MM.1S (cell line): ENCODE measurements at regions not wholly inside any gene's neighbourhood (a gene's known extent, or its start where the extent isn't known, plus 50 kb on each side); places are given as distances from the start of the nearest gene placed in this dataset.

ENCODE experiments used
- DNase-seq: peaks from one replicate; pipeline ENCODE4 v3.0.0-alpha.2; 2015
- H2AFZ ChIP-seq: fragments of 300-600 bp; sonication (generic); 2 replicates; pipeline ENCODE4 v1.6.0; 2016; ENCODE audit warnings: antibody characterized with exemption, low read length
- H3F3A ChIP-seq: fragments of 300-600 bp; sonication (generic); 2 replicates; pipeline ENCODE4 v1.6.1; 2016; ENCODE audit warnings: mild to moderate bottlenecking, antibody characterized with exemption, low read length, moderate library complexity, mixed read lengths; ENCODE audit not compliant: insufficient read depth
- H3K27ac ChIP-seq: fragments of 300-600 bp; sonication (generic); 2 replicates; pipeline ENCODE4 v1.5.1; 2016; ENCODE audit warnings: mild to moderate bottlenecking, low read length
- H3K27me3 ChIP-seq: fragments of 300-600 bp; sonication (generic); replicated peaks from 2 replicates; pipeline ENCODE4 v1.6.0; 2016; ENCODE audit warnings: low read length; ENCODE audit not compliant: insufficient read depth
- H3K36me3 ChIP-seq: fragments of 300-600 bp; sonication (generic); replicated peaks from 2 replicates; pipeline ENCODE4 v1.6.1; 2016; ENCODE audit warnings: mild to moderate bottlenecking, low read length, mixed read lengths; ENCODE audit not compliant: insufficient read depth
- H3K4me1 ChIP-seq: fragments of 300-600 bp; sonication (generic); 2 replicates; pipeline ENCODE4 v1.6.1; 2016; ENCODE audit warnings: low read length, mixed read lengths
- H3K4me2 ChIP-seq: fragments of 300-600 bp; sonication (generic); 2 replicates; pipeline ENCODE4 v1.6.0; 2016; ENCODE audit warnings: low read depth, low read length
- H3K4me3 ChIP-seq: fragments of 300-600 bp; sonication (generic); 2 replicates; pipeline ENCODE4 v1.5.1; 2016; ENCODE audit warnings: low read length, mixed read lengths
- H3K79me2 ChIP-seq: fragments of 300-600 bp; sonication (generic); 2 replicates; pipeline ENCODE4 v1.6.1; 2016; ENCODE audit warnings: mixed run types, low read length, mixed read lengths
- H3K9ac ChIP-seq: fragments of 300-600 bp; sonication (generic); 2 replicates; pipeline ENCODE4 v1.6.1; 2016; ENCODE audit warnings: low read length, mixed read lengths
- H3K9me2 ChIP-seq: fragments of 300-600 bp; sonication (generic); replicated peaks from 2 replicates; pipeline ENCODE4 v1.6.1; 2016; ENCODE audit warnings: mild to moderate bottlenecking, low read length, mixed read lengths; ENCODE audit not compliant: insufficient read depth
- H3K9me3 ChIP-seq: fragments of 300-600 bp; sonication (generic); replicated peaks from 2 replicates; pipeline ENCODE4 v1.6.1; 2016; ENCODE audit warnings: mild to moderate bottlenecking, low read length, mixed read lengths; ENCODE audit not compliant: insufficient read depth
- H4K20me1 ChIP-seq: fragments of 300-600 bp; sonication (generic); 2 replicates; pipeline ENCODE4 v1.6.1; 2016; ENCODE audit warnings: mild to moderate bottlenecking, low read length, moderate library complexity, mixed read lengths; ENCODE audit not compliant: insufficient read depth
- EZH2 ChIP-seq: fragments of 300-600 bp; sonication (generic); optimal IDR thresholded peaks from 2 replicates; pipeline ENCODE3; 2017; ENCODE audit warnings: low read depth, mild to moderate bottlenecking, antibody characterized with exemption, low read length, mixed read lengths
- EZH2phosphoT487 ChIP-seq: fragments of 300-600 bp; sonication (generic); IDR thresholded peaks from 2 replicates; pipeline ENCODE4 v1.6.1; 2018; ENCODE audit warnings: antibody characterized with exemption, low read length
- TF ChIP-seq, protein P1 (sequence below): fragments of 300-600 bp; sonication (generic); IDR thresholded peaks from 2 replicates; pipeline ENCODE4 v1.5.1; 2016; ENCODE audit warnings: antibody characterized with exemption, low read length, mixed read lengths

DNA sequence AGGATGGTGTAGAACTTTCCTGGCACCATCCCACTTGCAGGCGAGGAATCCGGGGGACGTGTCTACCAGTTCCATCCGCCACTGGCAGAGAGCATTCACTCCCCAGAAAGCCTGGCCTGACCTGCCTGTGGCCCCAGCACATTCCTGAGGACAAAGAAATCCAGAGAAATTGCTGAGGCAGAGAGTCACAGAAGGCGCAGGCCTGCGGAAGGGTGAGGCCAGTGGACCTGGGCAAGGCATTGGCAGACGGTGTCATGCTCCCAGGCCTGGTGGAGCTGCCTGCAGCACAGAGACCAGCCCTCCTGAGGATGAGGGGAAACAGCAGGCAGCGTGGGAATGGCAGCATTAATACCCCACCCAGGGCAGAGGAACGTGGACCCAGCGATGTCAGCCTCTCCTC is 81.2 kb upstream of the F3 start:
- no peaks in the 10 kb centered on the region for H3K4me1 ChIP-seq
- H4K20me1 ChIP-seq: no peaks in the 10 kb centered on the region
- no peak overlapping the region for H3K4me2 ChIP-seq
- H3K4me3 ChIP-seq: no peak overlapping the region
- H3K27ac ChIP-seq: no peak overlapping the region
- no peaks in the 10 kb centered on the region for H3K9me3 ChIP-seq
- no peaks in the 10 kb centered on the region for H3K27me3 ChIP-seq
- H3K9me2 ChIP-seq: no peaks in the 10 kb centered on the region
- DNase-seq: no peak
- no peak overlapping the region for H3K9ac ChIP-seq
- H3F3A ChIP-seq: no peaks in the 10 kb centered on the region
- H3K36me3 ChIP-seq: no peaks in the 10 kb centered on the region
- no peaks in the 10 kb centered on the region for H3K79me2 ChIP-seq
- no peak for TF ChIP-seq EZH2phosphoT487
- TF ChIP-seq, protein P1, sequence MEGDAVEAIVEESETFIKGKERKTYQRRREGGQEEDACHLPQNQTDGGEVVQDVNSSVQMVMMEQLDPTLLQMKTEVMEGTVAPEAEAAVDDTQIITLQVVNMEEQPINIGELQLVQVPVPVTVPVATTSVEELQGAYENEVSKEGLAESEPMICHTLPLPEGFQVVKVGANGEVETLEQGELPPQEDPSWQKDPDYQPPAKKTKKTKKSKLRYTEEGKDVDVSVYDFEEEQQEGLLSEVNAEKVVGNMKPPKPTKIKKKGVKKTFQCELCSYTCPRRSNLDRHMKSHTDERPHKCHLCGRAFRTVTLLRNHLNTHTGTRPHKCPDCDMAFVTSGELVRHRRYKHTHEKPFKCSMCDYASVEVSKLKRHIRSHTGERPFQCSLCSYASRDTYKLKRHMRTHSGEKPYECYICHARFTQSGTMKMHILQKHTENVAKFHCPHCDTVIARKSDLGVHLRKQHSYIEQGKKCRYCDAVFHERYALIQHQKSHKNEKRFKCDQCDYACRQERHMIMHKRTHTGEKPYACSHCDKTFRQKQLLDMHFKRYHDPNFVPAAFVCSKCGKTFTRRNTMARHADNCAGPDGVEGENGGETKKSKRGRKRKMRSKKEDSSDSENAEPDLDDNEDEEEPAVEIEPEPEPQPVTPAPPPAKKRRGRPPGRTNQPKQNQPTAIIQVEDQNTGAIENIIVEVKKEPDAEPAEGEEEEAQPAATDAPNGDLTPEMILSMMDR: no peak
- TF ChIP-seq EZH2: no peak
- no peak overlapping the region for H2AFZ ChIP-seq

DNA sequence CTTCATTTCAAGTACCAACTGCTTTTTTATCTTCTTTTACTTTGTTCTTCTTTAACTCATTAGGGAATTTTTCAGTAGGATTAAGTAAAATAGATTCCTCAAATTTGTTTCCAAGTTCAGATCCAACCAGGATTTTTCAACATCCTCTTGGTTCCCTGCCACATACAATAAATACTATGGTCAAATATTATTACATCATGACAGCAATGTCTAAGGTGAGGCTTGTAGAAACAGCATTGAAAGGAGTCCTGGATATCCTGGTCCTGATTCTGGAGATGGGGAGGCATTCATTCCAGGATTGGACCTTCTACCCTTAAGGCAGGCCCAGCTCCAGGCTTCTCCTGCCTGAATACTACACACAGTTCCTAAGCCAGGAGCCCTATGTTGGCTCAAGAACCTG is 80.2 kb upstream of the F3 start:
- H3F3A ChIP-seq: no peaks in the 10 kb centered on the region

GRCh38 chr1:94621395-94621794 is 79.8 kb upstream of the F3 start:
- no peak for DNase-seq
- TF ChIP-seq, protein P1: no peak
- TF ChIP-seq EZH2: no peak
- TF ChIP-seq EZH2phosphoT487: no peak
- Histone ChIP-seq H3K9ac (no peak overlapping the region), H3F3A (no peaks in the 10 kb centered on the region), H3K27ac (no peak overlapping the region), H3K79me2 (no peaks in the 10 kb centered on the region), H3K27me3 (no peaks in the 10 kb centered on the region), H3K36me3 (no peaks in the 10 kb centered on the region), H3K9me3 (no peaks in the 10 kb centered on the region), H3K4me1 (no peaks in the 10 kb centered on the region), H3K9me2 (no peaks in the 10 kb centered on the region), H4K20me1 (no peaks in the 10 kb centered on the region), H2AFZ (no peak overlapping the region), H3K4me2 (no peak overlapping the region), H3K4me3 (no peak overlapping the region)

More for the DNA sequence above, 80.2 kb upstream of the F3 start:
- Histone ChIP-seq H3K9ac (no peak overlapping the region), H3K36me3 (no peaks in the 10 kb centered on the region), H3K4me2 (no peak overlapping the region), H4K20me1 (no peaks in the 10 kb centered on the region), H3K79me2 (no peaks in the 10 kb centered on the region), H3K9me3 (no peaks in the 10 kb centered on the region), H3K27ac (no peak overlapping the region), H3K9me2 (no peaks in the 10 kb centered on the region), H3K4me1 (no peaks in the 10 kb centered on the region), H2AFZ (no peak overlapping the region), H3K27me3 (no peaks in the 10 kb centered on the region), H3K4me3 (no peak overlapping the region)
- TF ChIP-seq EZH2phosphoT487 (no peak), EZH2 (no peak)
- TF ChIP-seq, protein P1: no peak
- DNase-seq: no peak
